H1 (cell line): ENCODE measurements at regions not wholly inside any gene's neighbourhood (a gene's known extent, or its start where the extent isn't known, plus 50 kb on each side); places are given as distances from the start of the nearest gene placed in this dataset.

Experiments
- CTCF ChIA-PET: fragments of 300-600 bp; sonication (Branson Sonifier 250); formaldehyde crosslinking; loops from one replicate; lab custom pipeline; 2021; ENCODE audit not compliant: partially characterized antibody; lab: Charles Lee
- POLR2A ChIA-PET: fragments of 300-600 bp; sonication (Branson Sonifier 250); formaldehyde crosslinking; loops from one replicate; lab custom pipeline; 2021; ENCODE audit warnings: inconsistent platforms; ENCODE audit not compliant: partially characterized antibody; lab: Charles Lee
- DNase-seq, 2 experiments: peaks; one replicate each; pipeline versions ENCODE4 v3.0.0 to v3.0.0-alpha.2; 2010 to 2022; ENCODE audit warnings: low spot score in 2 of 2, low read depth in 1 of 2, mixed read lengths in 1 of 2
- FAIRE-seq: peaks from 2 replicates; lab custom pipeline; 2011; peaks lifted over from hg19 to GRCh38; lab: Jason Lieb, UNC
- H2AFZ ChIP-seq: 2 replicates; pipeline ENCODE4 v1.8.1; 2012; ENCODE audit warnings: low read length, inconsistent platforms
- H2AK5ac ChIP-seq: 2 replicates; pipeline ENCODE4 v1.6.1; 2013; ENCODE audit warnings: low read depth, low read length
- H2BK120ac ChIP-seq: replicated peaks from 2 replicates; pipeline ENCODE3; 2013; ENCODE audit warnings: low read depth, low read length, inconsistent platforms
- H2BK12ac ChIP-seq: 2 replicates; pipeline ENCODE4 v1.6.1; 2013; ENCODE audit warnings: low read depth, low read length
- H2BK15ac ChIP-seq: 2 replicates; pipeline ENCODE4 v1.6.1; 2013; ENCODE audit warnings: low read length
- H2BK20ac ChIP-seq: 2 replicates; pipeline ENCODE4 v1.6.1; 2013; ENCODE audit warnings: low read length
- H2BK5ac ChIP-seq: 2 replicates; pipeline ENCODE4 v1.6.1; 2013; ENCODE audit warnings: low read depth, low read length
- H3K14ac ChIP-seq: 2 replicates; pipeline ENCODE4 v1.6.1; 2013; ENCODE audit warnings: inconsistent platforms; ENCODE audit not compliant: insufficient read length
- H3K18ac ChIP-seq: 2 replicates; pipeline ENCODE4 v1.6.1; 2013; ENCODE audit warnings: low read length; ENCODE audit errors: extremely low read depth
- H3K23ac ChIP-seq: 2 replicates; pipeline ENCODE4 v1.6.1; 2013; ENCODE audit warnings: inconsistent platforms; ENCODE audit not compliant: insufficient read length
- H3K23me2 ChIP-seq: 2 replicates; pipeline ENCODE4 v1.6.1; 2013; ENCODE audit warnings: low read depth, low read length
- H3K27ac ChIP-seq: 2 replicates; pipeline ENCODE4 v1.6.1; 2011; ENCODE audit warnings: low read depth, low read length, inconsistent platforms
- H3K27me3 ChIP-seq, 4 experiments: replicated peaks in 1 of 4; 1 replicate in 1 of 4; 2 replicates in 3 of 4; pipeline versions ENCODE4 v1.6.1 to v1.8.1; 2011 to 2013; ENCODE audit warnings: low read length in 3 of 4, mild to moderate bottlenecking in 3 of 4, inconsistent platforms in 2 of 4, mixed read lengths in 2 of 4, moderate library complexity in 1 of 4; ENCODE audit not compliant: control insufficient read depth in 3 of 4, insufficient read depth in 3 of 4; ENCODE audit errors: extremely low read depth in 1 of 4
- H3K36me3 ChIP-seq, 4 experiments: 2 replicates each; pipeline versions ENCODE4 v1.6.1 to v1.8.1; 2011 to 2013; ENCODE audit warnings: mild to moderate bottlenecking in 4 of 4, low read length in 3 of 4, moderate library complexity in 2 of 4, control low read depth in 1 of 4, inconsistent platforms in 1 of 4; ENCODE audit not compliant: insufficient read depth in 4 of 4, control insufficient read depth in 2 of 4
- H3K4ac ChIP-seq: replicated peaks from 2 replicates; pipeline ENCODE3; 2013; ENCODE audit warnings: low read length, low read depth, mixed read lengths, inconsistent platforms; ENCODE audit not compliant: insufficient read length
- H3K4me1 ChIP-seq, 4 experiments: replicated peaks in 1 of 4; 1 replicate in 1 of 4; 2 replicates in 3 of 4; pipeline versions ENCODE4 v1.6.1 to v1.8.1; 2011 to 2013; ENCODE audit warnings: low read length in 3 of 4, inconsistent platforms in 2 of 4, mixed read lengths in 1 of 4; ENCODE audit not compliant: insufficient read depth in 4 of 4, control insufficient read depth in 3 of 4
- H3K4me2 ChIP-seq, 2 experiments: 2 replicates each; pipeline versions ENCODE4 v1.6.1 to v1.8.1; 2011 to 2013; ENCODE audit warnings: low read depth in 2 of 2, low read length in 2 of 2, control low read depth in 1 of 2, inconsistent platforms in 1 of 2, mild to moderate bottlenecking in 1 of 2; ENCODE audit not compliant: insufficient read depth in 1 of 2
- H3K4me3 ChIP-seq, 4 experiments: fragments of 200-600, 300-600 bp in 1 of 4; sonication (generic), shearing (Covaris generic), sonication (Bioruptor Twin) in 1 of 4; 2 replicates each; pipeline versions ENCODE4 v1.5.1 to v1.8.1; 2011 to 2016; ENCODE audit warnings: low read length in 4 of 4, low read depth in 3 of 4, control low read depth in 2 of 4, inconsistent platforms in 2 of 4, mild to moderate bottlenecking in 2 of 4, mixed read lengths in 1 of 4, moderate library complexity in 1 of 4; ENCODE audit not compliant: insufficient read depth in 2 of 4; ENCODE audit errors: extremely low read depth in 1 of 4
- H3K56ac ChIP-seq: replicated peaks from 2 replicates; pipeline ENCODE3; 2013; ENCODE audit warnings: low read depth, mild to moderate bottlenecking, mixed read lengths, low read length, inconsistent platforms; ENCODE audit not compliant: insufficient read length
- H3K79me1 ChIP-seq: 2 replicates; pipeline ENCODE4 v1.6.1; 2013; ENCODE audit warnings: low read depth, low read length, control low read depth
- H3K79me2 ChIP-seq, 2 experiments: 2 replicates each; pipeline versions ENCODE4 v1.6.1 to v1.8.1; 2012 to 2013; ENCODE audit warnings: low read length in 2 of 2, mild to moderate bottlenecking in 2 of 2, inconsistent platforms in 1 of 2; ENCODE audit not compliant: insufficient read depth in 2 of 2, control insufficient read depth in 1 of 2
- H3K9ac ChIP-seq, 4 experiments: replicated peaks in 1 of 4; 1 replicate in 1 of 4; 2 replicates in 3 of 4; pipeline versions ENCODE4 v1.6.1 to v1.8.1; 2011 to 2013; ENCODE audit warnings: low read depth in 3 of 4, low read length in 3 of 4, control low read depth in 2 of 4, mild to moderate bottlenecking in 2 of 4, moderate library complexity in 2 of 4, inconsistent platforms in 1 of 4; ENCODE audit errors: extremely low read depth in 1 of 4
- H3K9me3 ChIP-seq, 2 experiments: 2 replicates each; pipeline versions ENCODE4 v1.6.1 to v1.8.1; 2012 to 2013; ENCODE audit warnings: mild to moderate bottlenecking in 2 of 2, moderate library complexity in 2 of 2, control low read depth in 1 of 2, inconsistent platforms in 1 of 2, low read depth in 1 of 2, low read length in 1 of 2, mixed read lengths in 1 of 2; ENCODE audit not compliant: insufficient read depth in 2 of 2
- H4K20me1 ChIP-seq, 2 experiments: replicated peaks in 1 of 2; 2 replicates each; pipeline versions ENCODE3 to v1.8.1; 2011 to 2013; ENCODE audit warnings: inconsistent platforms in 2 of 2, low read length in 2 of 2, mild to moderate bottlenecking in 1 of 2; ENCODE audit not compliant: insufficient read depth in 2 of 2, control insufficient read depth in 1 of 2
- H4K5ac ChIP-seq: 2 replicates; pipeline ENCODE4 v1.6.1; 2013; ENCODE audit warnings: low read length, low read depth, mixed read lengths, inconsistent platforms; ENCODE audit not compliant: insufficient read length
- H4K8ac ChIP-seq: 2 replicates; pipeline ENCODE4 v1.8.0; 2013; ENCODE audit warnings: mild to moderate bottlenecking, moderate library complexity, low read length, inconsistent platforms; ENCODE audit not compliant: insufficient read depth; ENCODE audit errors: extremely low read depth
- H4K91ac ChIP-seq: replicated peaks from 2 replicates; pipeline ENCODE3; 2013; ENCODE audit warnings: low read length, mixed read lengths, inconsistent platforms; ENCODE audit not compliant: insufficient read length
- CBX8 ChIP-seq: fragments of 300-800, 300-1000 bp; sonication (generic); IDR thresholded peaks from 2 replicates; pipeline ENCODE4 v1.7.1; 2016; ENCODE audit warnings: low read depth, low read length, borderline replicate concordance
- EZH2 ChIP-seq: fragments of 200-600 bp; sonication (generic); IDR thresholded peaks from 2 replicates; pipeline ENCODE4 v1.7.1; 2012; ENCODE audit warnings: low read depth, mild to moderate bottlenecking, moderate library complexity, low read length, inconsistent platforms; ENCODE audit not compliant: severe bottlenecking
- GTF2F1 ChIP-seq: IDR thresholded peaks from 2 replicates; pipeline ENCODE4 v1.6.1; 2012; ENCODE audit warnings: low read depth, low read length, improper control_type of control experiment, borderline replicate concordance
- HDAC6 ChIP-seq: IDR thresholded peaks from one replicate; pipeline ENCODE4 v1.7.1; 2012; ENCODE audit warnings: low read depth, mild to moderate bottlenecking, inconsistent platforms, low read length, moderate library complexity
- KDM1A ChIP-seq: fragments of 200-600, 300-600 bp; sonication (generic); IDR thresholded peaks from 2 replicates; pipeline ENCODE4 v1.7.1; 2016; ENCODE audit warnings: mild to moderate bottlenecking, low read length, borderline replicate concordance
- POLR2A ChIP-seq, 2 experiments: IDR thresholded peaks; 1 replicate in 1 of 2; 2 replicates in 1 of 2; pipeline ENCODE4 v1.6.1; 2011; ENCODE audit warnings: low read depth in 2 of 2, low read length in 2 of 2, mild to moderate bottlenecking in 2 of 2; ENCODE audit errors: control extremely low read depth in 1 of 2
- POLR2AphosphoS5 ChIP-seq: IDR thresholded peaks from 2 replicates; pipeline ENCODE4 v1.6.1; 2011; ENCODE audit warnings: low read depth, low read length
- RNF2 ChIP-seq: fragments of 200-900, 300-1000 bp; sonication (generic); IDR thresholded peaks from 2 replicates; pipeline ENCODE4 v1.7.1; 2016; ENCODE audit warnings: borderline replicate concordance, low read depth, mild to moderate bottlenecking, antibody characterized with exemption, low read length; ENCODE audit not compliant: poor library complexity, severe bottlenecking; ENCODE audit errors: missing control alignments
- SIX5 ChIP-seq: IDR thresholded peaks from 2 replicates; pipeline ENCODE4 v1.6.1; 2011; ENCODE audit warnings: mild to moderate bottlenecking, low read depth, low read length
- SP1 ChIP-seq: IDR thresholded peaks from 2 replicates; pipeline ENCODE4 v1.6.1; 2011; ENCODE audit warnings: low read depth, low read length
- SP4 ChIP-seq: IDR thresholded peaks from 2 replicates; pipeline ENCODE4 v1.6.1; 2012; ENCODE audit warnings: low read length, inconsistent platforms
- TEAD4 ChIP-seq: IDR thresholded peaks from 2 replicates; pipeline ENCODE4 v1.6.1; 2012; ENCODE audit warnings: low read depth, low read length, inconsistent platforms, mixed read lengths
- ZNF274 ChIP-seq: IDR thresholded peaks from 2 replicates; pipeline ENCODE4 v1.7.0; 2012; ENCODE audit warnings: low read length, borderline replicate concordance; ENCODE audit errors: extremely low read depth
- WGBS, 2 experiments: shearing (Covaris generic) in 1 of 2; methylation state at CpG; one replicate each; pipeline versions ENCODE4 v1.1.6 to v1.1.7; 2013 to 2015; ENCODE audit warnings: low lambda C conversion rate in 2 of 2, mixed read lengths in 2 of 2, inconsistent platforms in 1 of 2, low coverage in 1 of 2, missing lambda C conversion rate in 1 of 2; ENCODE audit not compliant: insufficient replicate concordance in 2 of 2, insufficient coverage in 1 of 2, insufficient read length in 1 of 2; ENCODE audit errors: extremely low coverage in 1 of 2, missing lambda C conversion rate in 1 of 2; 5-methylcytosine and 5-hydroxymethylcytosine counted together
- TF ChIP-seq, protein P1 (sequence below): IDR thresholded peaks from 2 replicates; pipeline ENCODE4 v1.6.1; 2011; ENCODE audit warnings: low read length, improper control_type of control experiment

DNA sequence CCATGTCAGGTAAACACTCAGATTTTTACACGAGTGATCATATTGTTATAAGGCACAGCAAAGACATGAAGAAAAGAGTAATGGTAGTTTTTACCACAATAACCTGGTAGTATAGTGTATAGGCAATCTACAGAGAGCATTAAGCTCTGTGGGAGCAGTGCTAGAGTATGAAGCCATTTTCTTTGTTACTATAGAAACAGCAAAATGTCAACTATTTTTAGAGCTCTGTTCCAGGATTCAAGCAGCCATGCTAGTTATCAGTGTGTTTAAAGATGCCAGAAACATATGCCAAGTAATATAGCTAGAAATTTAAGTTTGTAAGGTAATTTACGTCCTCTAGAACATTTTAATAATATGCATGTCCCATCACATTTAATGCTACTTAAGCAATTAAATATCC, 77.6 kb upstream of the RGS18 start:
- Histone ChIP-seq H3K9ac (no peak overlapping the region), H3K4me1 (no peaks in the 10 kb centered on the region), H2AFZ (no peak overlapping the region), H4K20me1 (no peaks in the 10 kb centered on the region), H2BK15ac (no peak overlapping the region), H3K56ac (no peak overlapping the region), H2BK120ac (no peak overlapping the region), H3K4me2 (no peak overlapping the region), H3K4ac (no peak overlapping the region), H3K27me3 (no peaks in the 10 kb centered on the region), H2BK20ac (no peak overlapping the region), H3K18ac (no peak overlapping the region), H2AK5ac (no peak overlapping the region), H3K23ac (no peak overlapping the region), H3K36me3 (no peaks in the 10 kb centered on the region), H4K5ac (no peak overlapping the region), H3K79me2 (no peaks in the 10 kb centered on the region), H3K79me1 (no peaks in the 10 kb centered on the region), H2BK12ac (no peak overlapping the region), H3K27ac (no peak overlapping the region), H4K91ac (no peak overlapping the region), H3K23me2 (no peaks in the 10 kb centered on the region), H2BK5ac (no peak overlapping the region), H3K14ac (no peak overlapping the region), H3K4me3 (no peak overlapping the region), H4K8ac (no peak overlapping the region), H3K9me3 (no peaks in the 10 kb centered on the region)
- POLR2A ChIA-PET: no interaction called here
- 83% methylated on average over 2 of the region's 2 CpGs; no CpG with 5 or more reads in 1 of the 2 experiments for WGBS, 2 experiments
- CTCF ChIA-PET: interaction anchor here (1.3 kb wide), 1 partner anchor 43 kb away, joined by 3 read pairs; no protein-coding TSS in a partner anchor
- no peak for FAIRE-seq
- no peak for DNase-seq
- no peak for TF ChIP-seq RNF2
- TF ChIP-seq HDAC6: no peak
- TF ChIP-seq CBX8: no peak
- TF ChIP-seq, protein P1, sequence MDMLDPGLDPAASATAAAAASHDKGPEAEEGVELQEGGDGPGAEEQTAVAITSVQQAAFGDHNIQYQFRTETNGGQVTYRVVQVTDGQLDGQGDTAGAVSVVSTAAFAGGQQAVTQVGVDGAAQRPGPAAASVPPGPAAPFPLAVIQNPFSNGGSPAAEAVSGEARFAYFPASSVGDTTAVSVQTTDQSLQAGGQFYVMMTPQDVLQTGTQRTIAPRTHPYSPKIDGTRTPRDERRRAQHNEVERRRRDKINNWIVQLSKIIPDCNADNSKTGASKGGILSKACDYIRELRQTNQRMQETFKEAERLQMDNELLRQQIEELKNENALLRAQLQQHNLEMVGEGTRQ: no peak
- TF ChIP-seq SIX5: no peak
- TF ChIP-seq KDM1A: no peak
- TF ChIP-seq SP1: no peak
- TF ChIP-seq POLR2AphosphoS5: no peak
- no peak for TF ChIP-seq TEAD4
- no peak for TF ChIP-seq EZH2
- no peak for TF ChIP-seq POLR2A (IDR thresholded peaks at IDR 0.05; ENCODE audit: control extremely low read depth in 1 of 2, low read depth in 2 of 2, low read length in 2 of 2)
- TF ChIP-seq SP4: no peak
- TF ChIP-seq GTF2F1: no peak
- TF ChIP-seq ZNF274: no peak
